Vagina (tissue), 2 donors: ENCODE measurements at regions not wholly inside any gene's neighbourhood (a gene's known extent, or its start where the extent isn't known, plus 50 kb on each side); places are given as distances from the start of the nearest gene placed in this dataset.
A peak's percentile ranks its signal among the peaks of the same experiment; 100 is the strongest.

Source experiments
- DNase-seq, 2 donors: peaks; one replicate each; pipeline ENCODE4 v3.0.0-alpha.2; 2017; ENCODE audit errors: extremely low spot score in 2 of 2
- H3K27ac ChIP-seq: fragments of 200-600 bp; sonication (generic); one replicate; pipeline ENCODE4 v1.5.1; 2019
- H3K27me3 ChIP-seq: fragments of 200-600 bp; sonication (generic); one replicate; pipeline ENCODE4 v1.5.1; 2019
- H3K36me3 ChIP-seq, 2 donors: fragments of 200-600 bp; sonication (generic); one replicate each; pipeline ENCODE4 v1.5.1; 2017 to 2019
- H3K4me1 ChIP-seq: fragments of 200-600 bp; sonication (generic); one replicate; pipeline ENCODE4 v1.5.1; 2019
- H3K4me3 ChIP-seq, 2 donors: fragments of 200-600 bp; sonication (generic); 1 replicate in 1 of 2; 2 replicates in 1 of 2; pipeline ENCODE4 v1.5.1; 2016 to 2019
- H3K9me3 ChIP-seq: fragments of 200-600 bp; sonication (generic); one replicate; pipeline ENCODE4 v1.5.1; 2019
- CTCF ChIP-seq, 3 experiments: fragments of 450-650 bp in 2 of 3; fragments of 200-600 bp in 1 of 3; sonication (generic) in 1 of 3; IDR thresholded peaks; one replicate each; pipeline ENCODE4 v1.5.1; 2017 to 2019; ENCODE audit warnings: antibody characterized with exemption in 3 of 3, mild to moderate bottlenecking in 2 of 3, moderate library complexity in 2 of 3
- POLR2A ChIP-seq, 2 donors: fragments of 450-650 bp; IDR thresholded peaks; one replicate each; pipeline ENCODE4 v1.6.1; 2017; ENCODE audit warnings: antibody characterized with exemption in 2 of 2, mild to moderate bottlenecking in 2 of 2, moderate library complexity in 2 of 2
- POLR2AphosphoS5 ChIP-seq, 2 donors: sonication (generic); formaldehyde crosslinking; IDR thresholded peaks; one replicate each; pipeline ENCODE4 v1.9.0; 2017; ENCODE audit warnings: antibody characterized with exemption in 2 of 2, mild to moderate bottlenecking in 2 of 2, low read depth in 1 of 2; ENCODE audit not compliant: insufficient read depth in 1 of 2
- intact Hi-C: fragments of 100-400 bp; cut with DNase I; formaldehyde crosslinking; loops from one replicate; pipeline ENCODE4 v1.15.1; 2023

GRCh38 chr1:224501836-224502235, 67.2 kb upstream of the WDR26 start:
- Histone ChIP-seq H3K36me3 (peaks cover 0 to 3% of the 10 kb centered on the region in 2 donors), H3K27me3 (no peaks in the 10 kb centered on the region), H3K4me1 (peaks cover 80% of the 10 kb centered on the region), H3K27ac (peak overlapping the region; percentile 82), H3K4me3 (no peak overlapping the region), H3K9me3 (no peaks in the 10 kb centered on the region)
- TF ChIP-seq CTCF (IDR thresholded peaks at IDR 0.05), result no peak
- no peak for TF ChIP-seq POLR2AphosphoS5 (IDR thresholded peaks at IDR 0.05; ENCODE audit: insufficient read depth in 1 of 2, low read depth in 1 of 2)
- TF ChIP-seq POLR2A (IDR thresholded peaks at IDR 0.05), result no peak
- intact Hi-C loops, result no loop called here
- peak in 1 of 2 donors; percentile 79 for DNase-seq

GRCh38 chr1:224502459-224503160, 68.0 kb upstream of the WDR26 start:
- H3K4me3 ChIP-seq, result no peak overlapping the region
- H3K9me3 ChIP-seq, result no peaks in the 10 kb centered on the region
- no peaks in the 10 kb centered on the region for H3K36me3 ChIP-seq
- TF ChIP-seq POLR2A (IDR thresholded peaks at IDR 0.05), result no peak
- TF ChIP-seq POLR2AphosphoS5 (IDR thresholded peaks at IDR 0.05; ENCODE audit: insufficient read depth in 1 of 2, low read depth in 1 of 2), result no peak
- no peak for TF ChIP-seq CTCF (IDR thresholded peaks at IDR 0.05)
- H3K4me1 ChIP-seq, result peaks cover 87% of the 10 kb centered on the region
- peak overlapping the region; percentile 82 for H3K27ac ChIP-seq
- DNase-seq, result peak in 1 of 2 donors; percentile 87
- intact Hi-C loops, result no loop called here
- no peaks in the 10 kb centered on the region for H3K27me3 ChIP-seq

- DNase-seq, result peak in 1 of 2 donors; percentile 94
- Histone ChIP-seq H3K27ac (peak overlapping the region; percentile 82), H3K9me3 (no peaks in the 10 kb centered on the region), H3K4me1 (peaks cover 87% of the 10 kb centered on the region), H3K36me3 (no peaks in the 10 kb centered on the region), H3K4me3 (no peak overlapping the region), H3K27me3 (no peaks in the 10 kb centered on the region)
- intact Hi-C loops, result no loop called here
- TF ChIP-seq POLR2A (IDR thresholded peaks at IDR 0.05) (no peak), POLR2AphosphoS5 (IDR thresholded peaks at IDR 0.05; ENCODE audit: insufficient read depth in 1 of 2, low read depth in 1 of 2) (peak; percentile 74 to 77)
Observed at GRCh38 chr1:224503161-224504118, 68.8 kb upstream of the WDR26 start.

DNA sequence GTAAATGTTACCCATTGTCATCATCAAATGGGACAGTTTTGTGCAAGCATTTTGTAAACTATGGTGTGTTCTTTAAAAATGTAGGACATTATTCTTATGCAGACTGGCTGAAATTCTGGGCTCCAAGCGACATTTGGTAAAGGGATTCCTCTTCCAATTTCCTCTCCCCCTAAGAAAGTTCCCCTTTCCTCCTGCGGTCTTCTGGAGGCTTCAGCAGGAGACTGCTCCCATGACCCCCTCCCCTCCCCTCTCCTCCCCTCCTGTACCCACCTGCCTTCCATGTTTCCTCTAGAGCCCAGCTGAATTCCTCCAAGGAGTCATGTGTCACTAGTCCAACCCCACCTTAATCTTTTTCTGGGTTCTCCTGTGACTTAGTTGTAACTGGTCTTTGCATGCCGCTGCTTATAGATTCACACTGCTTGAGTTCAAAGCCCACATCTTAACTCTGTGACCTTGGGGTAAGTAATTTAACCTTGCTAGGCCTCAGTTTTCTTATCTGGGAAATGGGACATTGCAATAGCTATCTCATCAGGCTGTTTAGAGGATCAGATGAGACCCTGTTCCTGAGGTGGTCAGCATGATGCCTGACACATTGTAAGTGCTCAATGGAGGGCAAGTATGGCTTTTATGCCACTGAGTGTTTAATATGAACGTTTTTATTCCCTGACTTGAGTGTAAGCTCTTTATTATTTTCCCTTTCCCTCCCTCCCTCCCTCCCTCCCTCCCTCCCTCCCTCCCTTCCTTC, 69.9 kb upstream of the WDR26 start:
- no peaks in the 10 kb centered on the region for H3K27me3 ChIP-seq
- peaks cover 87% of the 10 kb centered on the region for H3K4me1 ChIP-seq
- DNase-seq, result no peak
- TF ChIP-seq POLR2A (IDR thresholded peaks at IDR 0.05) (no peak), CTCF (IDR thresholded peaks at IDR 0.05) (no peak), POLR2AphosphoS5 (IDR thresholded peaks at IDR 0.05; ENCODE audit: insufficient read depth in 1 of 2, low read depth in 1 of 2) (no peak)
- no peak overlapping the region for H3K4me3 ChIP-seq
- no peaks in the 10 kb centered on the region for H3K36me3 ChIP-seq
- no peaks in the 10 kb centered on the region for H3K9me3 ChIP-seq
- intact Hi-C loops, result no loop called here
- peak overlapping the region; percentile 82 for H3K27ac ChIP-seq

- H3K27me3 ChIP-seq, result no peaks in the 10 kb centered on the region
- DNase-seq, result no peak
- TF ChIP-seq POLR2AphosphoS5 (IDR thresholded peaks at IDR 0.05; ENCODE audit: insufficient read depth in 1 of 2, low read depth in 1 of 2) (no peak), CTCF (IDR thresholded peaks at IDR 0.05) (no peak), POLR2A (IDR thresholded peaks at IDR 0.05) (no peak)
- H3K4me3 ChIP-seq, result no peak overlapping the region
- intact Hi-C loops, result no loop called here
- H3K9me3 ChIP-seq, result no peaks in the 10 kb centered on the region
- H3K36me3 ChIP-seq, result no peaks in the 10 kb centered on the region
- H3K4me1 ChIP-seq, result peaks cover 92% of the 10 kb centered on the region
- peak overlapping the region; percentile 82 for H3K27ac ChIP-seq
Observed at GRCh38 chr1:224505454-224506093, 71.0 kb upstream of the WDR26 start.
